ENCODE measurements at regions not wholly inside any gene's neighbourhood (a gene's known extent, or its start where the extent isn't known, plus 50 kb on each side); places are given as distances from the start of the nearest gene placed in this dataset.

GRCh38 chr2:235238537-235238936 lies 255.3 kb upstream of the AGAP1 start:
- Histone ChIP-seq H3K79me1 (ENCODE audit: low read length) (no peaks in the 10 kb centered on the region), H4K12ac (ENCODE audit: low read depth, low read length) (no peak overlapping the region), H3K4me1 (ENCODE audit: control insufficient read depth in 1 of 2, insufficient read depth in 2 of 2, low read length in 2 of 2) (no peaks in the 10 kb centered on the region), H3K14ac (ENCODE audit: low read length) (no peak overlapping the region), H2AK5ac (ENCODE audit: low read length) (no peak overlapping the region), H3K4me3 (ENCODE audit: low read depth, low read length) (no peak overlapping the region), H2BK120ac (ENCODE audit: insufficient read depth, low read length, poor library complexity) (no peak overlapping the region), H4K91ac (ENCODE audit: low read depth, low read length) (no peak overlapping the region), H2AFZ (ENCODE audit: insufficient read depth, low read length, poor library complexity) (no peak overlapping the region), H3K4ac (ENCODE audit: low read depth, low read length) (no peak overlapping the region), H3K9ac (ENCODE audit: low read length) (no peak overlapping the region), H3K36me3 (ENCODE audit: control insufficient read depth in 1 of 2, insufficient read depth in 2 of 2, low read length in 2 of 2) (no peaks in the 10 kb centered on the region), H3K27me3 (ENCODE audit: insufficient read depth, low read length) (no peaks in the 10 kb centered on the region), H2BK5ac (ENCODE audit: low read depth, low read length, poor library complexity) (no peak overlapping the region), H2BK12ac (ENCODE audit: low read length) (no peak overlapping the region), H3K18ac (ENCODE audit: low read length) (no peak overlapping the region), H3K27ac (ENCODE audit: low read depth, low read length) (no peak overlapping the region), H3K4me2 (ENCODE audit: low read length) (no peak overlapping the region), H3K79me2 (ENCODE audit: control insufficient read depth, insufficient read depth, low read length, poor library complexity) (no peaks in the 10 kb centered on the region), H3K23ac (ENCODE audit: low read length) (no peak overlapping the region), H3K9me3 (ENCODE audit: insufficient read depth, low read depth, low read length) (no peaks in the 10 kb centered on the region), H4K8ac (ENCODE audit: low read depth, low read length) (no peak overlapping the region)
- no CpG with 5 or more reads among the region's 3 CpGs for whole genome bisulfite sequencing (ENCODE audit: extremely low coverage, insufficient coverage, insufficient read length)
- DNase-seq, result no peak

- Histone ChIP-seq H3K23ac (ENCODE audit: low read length) (no peak overlapping the region), H4K91ac (ENCODE audit: low read depth, low read length) (no peak overlapping the region), H3K18ac (ENCODE audit: low read length) (no peak overlapping the region), H3K14ac (ENCODE audit: low read length) (no peak overlapping the region), H3K9me3 (ENCODE audit: insufficient read depth, low read depth, low read length) (no peaks in the 10 kb centered on the region), H2BK120ac (ENCODE audit: insufficient read depth, low read length, poor library complexity) (no peak overlapping the region), H3K79me2 (ENCODE audit: control insufficient read depth, insufficient read depth, low read length, poor library complexity) (no peaks in the 10 kb centered on the region), H2AK5ac (ENCODE audit: low read length) (no peak overlapping the region), H3K36me3 (ENCODE audit: control insufficient read depth in 1 of 2, insufficient read depth in 2 of 2, low read length in 2 of 2) (no peaks in the 10 kb centered on the region), H3K27me3 (ENCODE audit: insufficient read depth, low read length) (no peaks in the 10 kb centered on the region), H3K4ac (ENCODE audit: low read depth, low read length) (no peak overlapping the region), H4K12ac (ENCODE audit: low read depth, low read length) (no peak overlapping the region), H3K27ac (ENCODE audit: low read depth, low read length) (no peak overlapping the region), H2BK12ac (ENCODE audit: low read length) (no peak overlapping the region), H2BK5ac (ENCODE audit: low read depth, low read length, poor library complexity) (no peak overlapping the region), H4K8ac (ENCODE audit: low read depth, low read length) (no peak overlapping the region), H3K9ac (ENCODE audit: low read length) (no peak overlapping the region), H3K79me1 (ENCODE audit: low read length) (no peaks in the 10 kb centered on the region), H3K4me2 (ENCODE audit: low read length) (no peak overlapping the region), H3K4me3 (ENCODE audit: low read depth, low read length) (no peak overlapping the region), H3K4me1 (ENCODE audit: control insufficient read depth in 1 of 2, insufficient read depth in 2 of 2, low read length in 2 of 2) (no peaks in the 10 kb centered on the region), H2AFZ (ENCODE audit: insufficient read depth, low read length, poor library complexity) (no peak overlapping the region)
- no CpG with 5 or more reads among the region's 5 CpGs for WGBS (ENCODE audit: extremely low coverage, insufficient coverage, insufficient read length)
- DNase-seq, result no peak
These were observed 253.3 kb upstream of the AGAP1 start for GRCh38 chr2:235240574-235240973.

DNA sequence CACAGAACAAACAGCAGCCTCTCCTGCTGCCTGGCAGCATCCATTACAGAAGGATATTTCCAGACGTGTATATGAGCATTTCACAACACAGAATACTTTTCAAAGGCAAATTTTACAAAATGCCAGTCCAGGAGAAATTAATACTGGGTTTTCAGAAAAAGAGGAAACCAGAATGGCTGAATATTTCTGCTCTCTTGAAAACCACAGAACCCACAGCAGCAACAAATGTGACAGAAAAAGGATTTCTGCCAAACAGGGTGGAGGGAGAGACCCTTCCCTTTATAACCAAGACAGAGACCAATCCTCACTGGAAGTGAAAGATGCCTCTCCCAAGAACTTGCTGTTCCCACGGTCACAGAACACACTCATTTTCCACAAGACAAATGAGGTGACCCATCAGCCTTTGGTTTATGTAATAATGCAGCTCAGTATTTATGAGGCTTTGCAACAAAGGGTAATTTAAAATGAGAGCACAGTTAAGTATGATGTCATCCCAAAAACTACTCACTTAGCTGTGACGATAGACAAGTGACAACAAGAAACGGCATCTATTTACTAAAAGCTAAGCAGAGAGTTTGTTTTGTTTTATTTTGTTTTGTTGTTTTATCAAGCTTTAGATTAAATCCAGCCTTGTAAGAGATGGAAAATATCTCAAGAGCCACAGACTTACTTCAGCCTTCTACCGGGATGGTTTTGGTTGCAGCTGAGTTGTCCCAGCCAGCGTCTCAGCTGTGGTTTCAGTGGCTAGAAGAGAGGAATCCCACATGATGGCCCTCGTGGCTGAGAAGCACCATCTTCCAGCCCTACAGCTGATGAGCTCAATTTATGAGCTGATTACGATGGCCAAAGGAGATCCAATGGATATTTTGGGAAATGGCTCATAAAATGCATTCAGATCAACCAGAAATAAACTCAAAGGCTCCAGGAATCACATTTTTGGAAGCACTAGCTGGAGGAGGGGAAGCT lies 249.3 kb upstream of the AGAP1 start:
- no peak for DNase-seq
- Histone ChIP-seq H4K91ac (ENCODE audit: low read depth, low read length) (no peak overlapping the region), H2AFZ (ENCODE audit: insufficient read depth, low read length, poor library complexity) (no peak overlapping the region), H3K9me3 (ENCODE audit: insufficient read depth, low read depth, low read length) (no peaks in the 10 kb centered on the region), H3K27ac (ENCODE audit: low read depth, low read length) (no peak overlapping the region), H2AK5ac (ENCODE audit: low read length) (no peak overlapping the region), H3K14ac (ENCODE audit: low read length) (no peak overlapping the region), H3K79me2 (ENCODE audit: control insufficient read depth, insufficient read depth, low read length, poor library complexity) (no peaks in the 10 kb centered on the region), H2BK120ac (ENCODE audit: insufficient read depth, low read length, poor library complexity) (no peak overlapping the region), H3K4me2 (ENCODE audit: low read length) (no peak overlapping the region), H3K79me1 (ENCODE audit: low read length) (no peaks in the 10 kb centered on the region), H3K23ac (ENCODE audit: low read length) (no peak overlapping the region), H3K4me1 (ENCODE audit: control insufficient read depth in 1 of 2, insufficient read depth in 2 of 2, low read length in 2 of 2) (no peaks in the 10 kb centered on the region), H4K12ac (ENCODE audit: low read depth, low read length) (no peak overlapping the region), H3K27me3 (ENCODE audit: insufficient read depth, low read length) (no peaks in the 10 kb centered on the region), H2BK12ac (ENCODE audit: low read length) (no peak overlapping the region), H3K18ac (ENCODE audit: low read length) (no peak overlapping the region), H4K8ac (ENCODE audit: low read depth, low read length) (no peak overlapping the region), H3K9ac (ENCODE audit: low read length) (no peak overlapping the region), H3K4ac (ENCODE audit: low read depth, low read length) (no peak overlapping the region), H3K36me3 (ENCODE audit: control insufficient read depth in 1 of 2, insufficient read depth in 2 of 2, low read length in 2 of 2) (no peaks in the 10 kb centered on the region), H2BK5ac (ENCODE audit: low read depth, low read length, poor library complexity) (no peak overlapping the region), H3K4me3 (ENCODE audit: low read depth, low read length) (no peak overlapping the region)
- WGBS (ENCODE audit: extremely low coverage, insufficient coverage, insufficient read length), result no CpG with 5 or more reads among the region's 8 CpGs

GRCh38 chr2:235247001-235247400 lies 246.8 kb upstream of the AGAP1 start:
- Histone ChIP-seq H2BK12ac (ENCODE audit: low read length) (no peak overlapping the region), H3K4ac (ENCODE audit: low read depth, low read length) (no peak overlapping the region), H3K14ac (ENCODE audit: low read length) (no peak overlapping the region), H3K23ac (ENCODE audit: low read length) (no peak overlapping the region), H3K79me2 (ENCODE audit: control insufficient read depth, insufficient read depth, low read length, poor library complexity) (no peaks in the 10 kb centered on the region), H3K9ac (ENCODE audit: low read length) (no peak overlapping the region), H3K27me3 (ENCODE audit: insufficient read depth, low read length) (no peaks in the 10 kb centered on the region), H2AFZ (ENCODE audit: insufficient read depth, low read length, poor library complexity) (no peak overlapping the region), H4K8ac (ENCODE audit: low read depth, low read length) (no peak overlapping the region), H2AK5ac (ENCODE audit: low read length) (no peak overlapping the region), H3K4me3 (ENCODE audit: low read depth, low read length) (no peak overlapping the region), H3K27ac (ENCODE audit: low read depth, low read length) (no peak overlapping the region), H3K4me2 (ENCODE audit: low read length) (no peak overlapping the region), H3K79me1 (ENCODE audit: low read length) (no peaks in the 10 kb centered on the region), H2BK5ac (ENCODE audit: low read depth, low read length, poor library complexity) (no peak overlapping the region), H3K4me1 (ENCODE audit: control insufficient read depth in 1 of 2, insufficient read depth in 2 of 2, low read length in 2 of 2) (no peaks in the 10 kb centered on the region), H4K12ac (ENCODE audit: low read depth, low read length) (no peak overlapping the region), H4K91ac (ENCODE audit: low read depth, low read length) (no peak overlapping the region), H3K18ac (ENCODE audit: low read length) (no peak overlapping the region), H2BK120ac (ENCODE audit: insufficient read depth, low read length, poor library complexity) (no peak overlapping the region), H3K36me3 (ENCODE audit: control insufficient read depth in 1 of 2, insufficient read depth in 2 of 2, low read length in 2 of 2) (no peaks in the 10 kb centered on the region), H3K9me3 (ENCODE audit: insufficient read depth, low read depth, low read length) (no peaks in the 10 kb centered on the region)
- DNase-seq, result peak in 1 of 2 donors; percentile 85
- WGBS (ENCODE audit: extremely low coverage, insufficient coverage, insufficient read length), result no CpG with 5 or more reads among the region's 1 CpG

Data from trophoblast cell (in vitro differentiated cells and primary cell).